Hepatocyte (in vitro differentiated cells): ENCODE measurements at regions not wholly inside any gene's neighbourhood (a gene's known extent, or its start where the extent isn't known, plus 50 kb on each side); places are given as distances from the start of the nearest gene placed in this dataset.

ENCODE experiments used
- DNase-seq: peaks from one replicate; pipeline ENCODE4 v3.0.0-alpha.2; 2016; ENCODE audit warnings: low spot score
- H2AFZ ChIP-seq: fragments of 200-600 bp; sonication (generic); 2 replicates; pipeline ENCODE4 v1.6.0; 2016; ENCODE audit warnings: antibody characterized with exemption, mild to moderate bottlenecking
- H3K27ac ChIP-seq: fragments of 200-600 bp; sonication (generic); 2 replicates; pipeline ENCODE4 v1.5.1; 2016; ENCODE audit warnings: mild to moderate bottlenecking
- H3K27me3 ChIP-seq: fragments of 200-600 bp; sonication (generic); 2 replicates; pipeline ENCODE4 v1.6.1; 2016
- H3K36me3 ChIP-seq: fragments of 200-600 bp; sonication (generic); replicated peaks from 2 replicates; pipeline ENCODE4 v1.5.1; 2016; ENCODE audit warnings: low read depth; ENCODE audit not compliant: insufficient read depth
- H3K4me1 ChIP-seq: fragments of 200-600 bp; sonication (generic); 2 replicates; pipeline ENCODE4 v1.5.1; 2016; ENCODE audit warnings: mild to moderate bottlenecking, moderate library complexity; ENCODE audit not compliant: insufficient read depth
- H3K4me2 ChIP-seq: fragments of 200-600 bp; sonication (generic); 2 replicates; pipeline ENCODE4 v1.6.0; 2016
- H3K4me3 ChIP-seq: fragments of 200-600 bp; sonication (generic); 2 replicates; pipeline ENCODE4 v1.5.1; 2016; ENCODE audit warnings: mild to moderate bottlenecking
- H3K79me2 ChIP-seq: fragments of 200-600 bp; sonication (generic); 2 replicates; pipeline ENCODE4 v1.6.0; 2017; ENCODE audit warnings: mild to moderate bottlenecking
- H3K9me2 ChIP-seq: fragments of 200-600 bp; sonication (generic); replicated peaks from 2 replicates; pipeline ENCODE4 v1.6.0; 2017; ENCODE audit warnings: mild to moderate bottlenecking; ENCODE audit not compliant: insufficient read depth
- H3K9me3 ChIP-seq: fragments of 200-600 bp; sonication (generic); 2 replicates; pipeline ENCODE4 v1.5.1; 2016; ENCODE audit warnings: low read depth, mild to moderate bottlenecking
- H4K20me1 ChIP-seq: fragments of 200-600 bp; sonication (generic); 2 replicates; pipeline ENCODE4 v1.6.0; 2016; ENCODE audit warnings: mild to moderate bottlenecking; ENCODE audit not compliant: insufficient read depth, poor library complexity, severe bottlenecking
- CTCF ChIP-seq: fragments of 200-600 bp; sonication (generic); IDR thresholded peaks from 2 replicates; pipeline ENCODE4 v1.5.1; 2016; ENCODE audit warnings: antibody characterized with exemption, mild to moderate bottlenecking; ENCODE audit not compliant: poor library complexity
- EZH2 ChIP-seq: fragments of 200-600 bp; sonication (generic); IDR thresholded peaks from 2 replicates; pipeline ENCODE4 v1.6.1; 2016; ENCODE audit warnings: antibody characterized with exemption, mild to moderate bottlenecking, borderline replicate concordance
- EZH2phosphoT487 ChIP-seq: fragments of 200-600 bp; sonication (generic); IDR thresholded peaks from one replicate; pipeline ENCODE4 v1.6.1; 2018; ENCODE audit warnings: antibody characterized with exemption, mild to moderate bottlenecking, low read depth, moderate library complexity; ENCODE audit not compliant: unreplicated experiment, severe bottlenecking
- WGBS: methylation state at CpG from one replicate; pipeline ENCODE4 v1.1.6; 2016; ENCODE audit warnings: low lambda C conversion rate; ENCODE audit errors: missing lambda C conversion rate; 5-methylcytosine and 5-hydroxymethylcytosine counted together

GRCh38 chr7:19585761-19586160 is 123.1 kb downstream of the POLR1F start:
- Histone ChIP-seq H3K4me2 (no peak overlapping the region), H3K27me3 (no peaks in the 10 kb centered on the region), H4K20me1 (no peaks in the 10 kb centered on the region), H3K4me1 (no peaks in the 10 kb centered on the region), H3K27ac (no peak overlapping the region), H2AFZ (no peak overlapping the region), H3K79me2 (no peaks in the 10 kb centered on the region), H3K9me2 (no peaks in the 10 kb centered on the region), H3K36me3 (no peaks in the 10 kb centered on the region), H3K9me3 (no peaks in the 10 kb centered on the region), H3K4me3 (no peak overlapping the region)
- 97% methylated on average over 2 of the region's 2 CpGs for WGBS
- TF ChIP-seq EZH2: no peak
- TF ChIP-seq CTCF: no peak
- no peak for TF ChIP-seq EZH2phosphoT487
- no peak for DNase-seq

- no peaks in the 10 kb centered on the region for H3K79me2 ChIP-seq
- TF ChIP-seq CTCF (no peak), EZH2phosphoT487 (no peak), EZH2 (no peak)
- H3K9me3 ChIP-seq: no peaks in the 10 kb centered on the region
- no peaks in the 10 kb centered on the region for H4K20me1 ChIP-seq
- no peaks in the 10 kb centered on the region for H3K9me2 ChIP-seq
- no peak overlapping the region for H3K27ac ChIP-seq
- no peaks in the 10 kb centered on the region for H3K4me1 ChIP-seq
- no peak for DNase-seq
- H3K36me3 ChIP-seq: no peaks in the 10 kb centered on the region
- H3K4me3 ChIP-seq: no peak overlapping the region
- no peak overlapping the region for H3K4me2 ChIP-seq
- WGBS: 68% methylated on average over 2 of the region's 2 CpGs
- no peaks in the 10 kb centered on the region for H3K27me3 ChIP-seq
- no peak overlapping the region for H2AFZ ChIP-seq
These were observed 132.8 kb downstream of the POLR1F start for GRCh38 chr7:19575909-19576557.

GRCh38 chr7:19574131-19574530 is 134.7 kb downstream of the POLR1F start:
- Histone ChIP-seq H3K36me3 (no peaks in the 10 kb centered on the region), H3K4me3 (no peak overlapping the region), H3K4me1 (no peaks in the 10 kb centered on the region), H2AFZ (no peak overlapping the region), H3K9me2 (no peaks in the 10 kb centered on the region), H3K27ac (no peak overlapping the region), H3K79me2 (no peaks in the 10 kb centered on the region), H3K27me3 (no peaks in the 10 kb centered on the region), H4K20me1 (no peaks in the 10 kb centered on the region), H3K9me3 (no peaks in the 10 kb centered on the region), H3K4me2 (no peak overlapping the region)
- no peak for DNase-seq
- no peak for TF ChIP-seq EZH2phosphoT487
- no peak for TF ChIP-seq CTCF
- TF ChIP-seq EZH2: no peak
- WGBS: 57% methylated on average over 5 of the region's 5 CpGs

DNA sequence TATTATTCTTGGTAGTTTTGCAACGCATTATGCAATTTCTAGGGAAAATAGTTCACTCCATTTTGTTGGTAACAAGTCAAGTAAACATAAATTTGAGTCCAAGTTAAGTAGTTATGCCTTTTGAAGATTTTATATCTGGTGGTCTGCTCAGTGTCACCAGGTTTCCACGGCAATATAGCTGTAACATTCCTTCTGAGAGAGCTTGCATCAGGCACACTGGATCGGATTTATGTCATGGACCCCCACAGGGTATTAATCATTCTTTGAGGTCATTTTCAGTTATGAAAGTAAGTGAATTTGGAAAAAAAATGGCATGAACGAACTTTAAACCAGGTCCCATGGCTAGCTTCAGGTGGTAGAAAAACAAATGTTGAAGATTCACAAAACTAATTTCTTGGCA is 136.3 kb downstream of the POLR1F start:
- no peak overlapping the region for H2AFZ ChIP-seq
- no peaks in the 10 kb centered on the region for H3K79me2 ChIP-seq
- no peaks in the 10 kb centered on the region for H3K9me2 ChIP-seq
- no peaks in the 10 kb centered on the region for H3K4me1 ChIP-seq
- H3K27me3 ChIP-seq: no peaks in the 10 kb centered on the region
- no peaks in the 10 kb centered on the region for H3K36me3 ChIP-seq
- peak overlapping the region; percentile 64 for H3K27ac ChIP-seq
- peak; percentile 28 for DNase-seq
- H3K4me2 ChIP-seq: no peak overlapping the region
- no peak overlapping the region for H3K4me3 ChIP-seq
- no peaks in the 10 kb centered on the region for H3K9me3 ChIP-seq
- no peak for TF ChIP-seq EZH2
- no peak for TF ChIP-seq EZH2phosphoT487
- TF ChIP-seq CTCF: no peak
- 44% methylated on average over 4 of the region's 4 CpGs for WGBS
- no peaks in the 10 kb centered on the region for H4K20me1 ChIP-seq
